Progenitor cell of endocrine pancreas (in vitro differentiated cells): ENCODE measurements at regions not wholly inside any gene's neighbourhood (a gene's known extent, or its start where the extent isn't known, plus 50 kb on each side); places are given as distances from the start of the nearest gene placed in this dataset.

Source experiments
- DNase-seq: peaks from one replicate; pipeline ENCODE4 v3.0.0; 2021; ENCODE audit warnings: low spot score; ENCODE audit not compliant: unreplicated experiment
- H3K27ac Mint-ChIP-seq: 2 replicates; pipeline ENCODE4 v1.8.0; 2021; ENCODE audit warnings: mild to moderate bottlenecking, moderate library complexity, mixed read lengths
- H3K27me3 Mint-ChIP-seq: 2 replicates; pipeline ENCODE4 v1.8.0; 2021; ENCODE audit warnings: mixed read lengths
- H3K36me3 Mint-ChIP-seq: 2 replicates; pipeline ENCODE4 v1.8.0; 2022; ENCODE audit warnings: mixed read lengths; ENCODE audit not compliant: insufficient read depth
- H3K4me1 Mint-ChIP-seq: 2 replicates; pipeline ENCODE4 v1.8.0; 2021; ENCODE audit warnings: low read depth, mixed read lengths
- H3K4me3 Mint-ChIP-seq: 2 replicates; pipeline ENCODE4 v1.8.0; 2021; ENCODE audit warnings: low read depth, mild to moderate bottlenecking, moderate library complexity, mixed read lengths
- H3K9me3 Mint-ChIP-seq: 2 replicates; pipeline ENCODE4 v1.8.0; 2021; ENCODE audit warnings: low read depth, mixed read lengths
- TF ChIP-seq, protein P1 (sequence below): fragments of 200-600 bp; sonication (generic); IDR thresholded peaks from one replicate; pipeline ENCODE4 v1.5.0; 2021; ENCODE audit warnings: antibody characterized with exemption, mild to moderate bottlenecking; ENCODE audit not compliant: unreplicated experiment

DNA sequence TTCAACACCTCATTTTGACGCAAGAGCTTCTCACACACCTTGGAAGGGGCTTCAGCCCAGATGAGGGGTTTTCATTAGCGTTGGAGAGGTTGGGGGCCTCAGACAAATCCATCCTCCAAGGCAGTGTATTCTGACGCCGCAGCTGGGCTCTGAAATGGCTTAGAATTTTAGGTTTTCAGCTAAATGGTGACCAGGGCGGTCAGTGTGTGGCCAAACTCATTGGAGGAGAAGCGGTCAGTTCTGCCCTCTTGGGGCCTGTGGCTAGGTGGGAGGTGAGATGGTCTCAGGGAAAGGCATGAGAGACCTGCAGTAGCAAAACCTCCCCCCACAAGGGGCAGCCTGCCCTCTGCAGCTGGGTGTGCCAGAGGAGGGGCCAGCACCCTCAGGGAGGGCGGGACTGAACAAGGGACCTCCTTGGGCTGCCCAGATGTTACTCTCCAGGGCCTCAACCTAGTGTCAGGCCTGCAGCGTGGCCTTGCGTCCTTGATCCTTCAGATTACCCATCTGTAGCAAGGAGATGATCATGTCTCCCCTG, 155.8 kb downstream of the URI1 start:
- no peak for DNase-seq
- TF ChIP-seq, protein P1, sequence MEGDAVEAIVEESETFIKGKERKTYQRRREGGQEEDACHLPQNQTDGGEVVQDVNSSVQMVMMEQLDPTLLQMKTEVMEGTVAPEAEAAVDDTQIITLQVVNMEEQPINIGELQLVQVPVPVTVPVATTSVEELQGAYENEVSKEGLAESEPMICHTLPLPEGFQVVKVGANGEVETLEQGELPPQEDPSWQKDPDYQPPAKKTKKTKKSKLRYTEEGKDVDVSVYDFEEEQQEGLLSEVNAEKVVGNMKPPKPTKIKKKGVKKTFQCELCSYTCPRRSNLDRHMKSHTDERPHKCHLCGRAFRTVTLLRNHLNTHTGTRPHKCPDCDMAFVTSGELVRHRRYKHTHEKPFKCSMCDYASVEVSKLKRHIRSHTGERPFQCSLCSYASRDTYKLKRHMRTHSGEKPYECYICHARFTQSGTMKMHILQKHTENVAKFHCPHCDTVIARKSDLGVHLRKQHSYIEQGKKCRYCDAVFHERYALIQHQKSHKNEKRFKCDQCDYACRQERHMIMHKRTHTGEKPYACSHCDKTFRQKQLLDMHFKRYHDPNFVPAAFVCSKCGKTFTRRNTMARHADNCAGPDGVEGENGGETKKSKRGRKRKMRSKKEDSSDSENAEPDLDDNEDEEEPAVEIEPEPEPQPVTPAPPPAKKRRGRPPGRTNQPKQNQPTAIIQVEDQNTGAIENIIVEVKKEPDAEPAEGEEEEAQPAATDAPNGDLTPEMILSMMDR: no peak
- H3K27me3 Mint-ChIP-seq: peaks cover 3% of the 10 kb centered on the region
- H3K9me3 Mint-ChIP-seq: no peaks in the 10 kb centered on the region
- H3K27ac Mint-ChIP-seq: no peak overlapping the region
- no peaks in the 10 kb centered on the region for H3K4me1 Mint-ChIP-seq
- H3K36me3 Mint-ChIP-seq: no peaks in the 10 kb centered on the region
- no peak overlapping the region for H3K4me3 Mint-ChIP-seq

DNA sequence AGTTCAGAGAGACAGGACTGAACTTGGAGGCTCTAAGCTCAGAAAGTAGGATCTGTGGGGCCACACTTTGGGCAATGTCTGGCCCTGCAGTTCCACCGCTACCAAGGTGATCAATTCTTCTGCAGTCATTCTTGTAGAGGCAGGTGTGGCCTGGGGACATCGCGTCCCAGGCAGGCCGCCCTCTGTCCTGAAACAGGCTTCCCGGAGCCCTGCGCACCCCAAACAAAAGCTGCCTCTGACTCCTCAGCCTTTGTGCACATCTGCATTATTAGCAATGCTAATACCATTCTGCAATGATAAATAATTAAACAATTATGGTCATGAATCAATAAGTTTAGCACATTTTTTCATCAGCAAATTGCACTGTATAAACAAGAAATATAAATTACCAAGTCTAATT, 160.2 kb downstream of the URI1 start:
- Mint-ChIP-seq H3K36me3 (no peaks in the 10 kb centered on the region), H3K4me1 (no peaks in the 10 kb centered on the region), H3K27me3 (no peaks in the 10 kb centered on the region), H3K4me3 (no peak overlapping the region), H3K27ac (no peak overlapping the region), H3K9me3 (no peaks in the 10 kb centered on the region)
- TF ChIP-seq, protein P1: no peak
- no peak for DNase-seq

DNA sequence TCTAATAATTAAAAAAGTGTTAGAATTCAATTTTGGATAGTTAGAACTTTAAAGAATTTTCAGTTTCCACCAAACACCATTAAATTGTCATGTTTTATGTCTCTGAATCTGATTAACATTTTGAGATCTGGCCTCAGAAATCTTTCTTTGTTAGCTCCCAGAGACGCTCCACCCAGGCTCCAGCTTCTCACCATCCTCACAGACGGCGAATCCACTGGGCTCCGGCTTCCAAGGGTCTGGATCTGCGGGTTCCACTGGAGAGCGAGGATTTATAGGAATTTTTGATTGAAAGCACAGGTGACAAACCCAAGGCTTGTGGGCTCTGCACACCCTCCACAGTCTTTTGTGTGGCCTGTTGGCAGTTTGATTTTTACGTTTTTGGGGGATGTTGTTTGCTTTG, 160.6 kb downstream of the URI1 start:
- Mint-ChIP-seq H3K9me3 (no peaks in the 10 kb centered on the region), H3K27me3 (no peaks in the 10 kb centered on the region), H3K27ac (no peak overlapping the region), H3K4me1 (no peaks in the 10 kb centered on the region), H3K36me3 (no peaks in the 10 kb centered on the region), H3K4me3 (no peak overlapping the region)
- no peak for DNase-seq
- TF ChIP-seq, protein P1: no peak

DNA sequence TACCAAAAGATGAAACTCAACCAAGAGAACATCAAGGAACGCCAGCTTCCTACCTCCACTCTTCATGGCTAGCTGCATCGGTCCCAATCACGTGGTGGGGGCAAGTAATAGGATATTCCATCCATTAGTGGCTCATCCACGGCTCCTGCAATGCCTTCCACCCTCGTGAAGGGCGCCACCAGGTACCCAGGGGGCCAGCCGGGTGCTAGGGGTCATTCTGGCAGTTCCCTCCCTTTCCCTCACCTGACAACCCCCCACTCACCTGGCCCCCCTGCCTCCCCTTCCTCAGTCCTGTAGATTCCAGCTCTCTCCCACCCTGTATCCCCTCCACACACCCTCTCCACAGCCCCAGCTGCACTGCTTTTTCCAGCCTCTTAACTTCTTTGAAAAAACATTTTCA, 161.9 kb downstream of the URI1 start:
- no peak for DNase-seq
- no peaks in the 10 kb centered on the region for H3K4me1 Mint-ChIP-seq

DNA sequence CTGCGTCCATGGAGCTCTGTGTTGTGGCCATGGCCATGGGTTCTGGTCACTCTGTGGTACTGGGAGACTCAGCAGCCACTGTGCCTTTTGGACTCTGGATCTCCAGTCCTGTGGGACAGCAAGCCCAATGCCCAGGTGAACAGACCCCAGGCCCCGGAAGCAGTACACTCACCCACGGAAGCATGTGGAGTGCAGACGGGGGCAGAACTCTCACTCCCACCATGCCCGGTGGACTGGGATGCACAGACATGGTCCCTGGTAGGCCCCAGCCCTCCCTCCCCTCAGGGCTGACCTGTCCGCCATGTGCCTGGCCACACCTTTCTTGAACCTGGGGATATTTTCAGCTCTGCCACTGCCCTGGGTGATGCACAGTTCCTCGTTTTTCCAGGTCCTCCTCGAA, 163.3 kb downstream of the URI1 start:
- no peak for DNase-seq
- Mint-ChIP-seq H3K27me3 (peaks cover 4% of the 10 kb centered on the region), H3K4me3 (no peak overlapping the region), H3K9me3 (no peaks in the 10 kb centered on the region), H3K36me3 (no peaks in the 10 kb centered on the region), H3K4me1 (no peaks in the 10 kb centered on the region), H3K27ac (no peak overlapping the region)
- TF ChIP-seq, protein P1: no peak

More for the DNA sequence above, 161.9 kb downstream of the URI1 start:
- Mint-ChIP-seq H3K4me3 (no peak overlapping the region), H3K27me3 (no peaks in the 10 kb centered on the region), H3K36me3 (no peaks in the 10 kb centered on the region), H3K27ac (no peak overlapping the region), H3K9me3 (no peaks in the 10 kb centered on the region)
- TF ChIP-seq, protein P1: no peak
